ENCODE measurements at regions not wholly inside any gene's neighbourhood (a gene's known extent, or its start where the extent isn't known, plus 50 kb on each side); places are given as distances from the start of the nearest gene placed in this dataset.

GRCh38 chr1:72757843-72758242 lies 475.5 kb upstream of the NEGR1 start:
- no peak for DNase-seq

GRCh38 chr1:72745413-72745812 lies 463.1 kb upstream of the NEGR1 start:
- no peak for DNase-seq

- DNase-seq: no peak
Observed at GRCh38 chr1:72734415-72734814, 452.1 kb upstream of the NEGR1 start.

- no peak for DNase-seq
Observed at GRCh38 chr1:72724951-72725861, 442.9 kb upstream of the NEGR1 start.

- DNase-seq: no peak
Observed at GRCh38 chr1:72705921-72706320, 423.6 kb upstream of the NEGR1 start.

- no peak for DNase-seq
Observed at GRCh38 chr1:72704841-72705477, 422.6 kb upstream of the NEGR1 start.

GRCh38 chr1:72697410-72697809 lies 415.1 kb upstream of the NEGR1 start:
- no peak for DNase-seq

- no peak for DNase-seq
Observed at GRCh38 chr1:72693899-72694298, 411.6 kb upstream of the NEGR1 start.

GRCh38 chr1:72693376-72693775 lies 411.0 kb upstream of the NEGR1 start:
- DNase-seq: no peak

- DNase-seq: no peak
Observed at GRCh38 chr1:72690871-72691270, 408.5 kb upstream of the NEGR1 start.

- DNase-seq: no peak
Observed at GRCh38 chr1:72678683-72679082, 396.3 kb upstream of the NEGR1 start.

GRCh38 chr1:72670902-72671301 lies 388.6 kb upstream of the NEGR1 start:
- DNase-seq: no peak

GRCh38 chr1:72662918-72663317 lies 380.6 kb upstream of the NEGR1 start:
- DNase-seq: no peak

- DNase-seq: no peak
Observed at GRCh38 chr1:72650843-72651435, 368.6 kb upstream of the NEGR1 start.

GRCh38 chr1:72649991-72650390 lies 367.7 kb upstream of the NEGR1 start:
- DNase-seq: peak; percentile 31

- peak; percentile 17 for DNase-seq
Observed at GRCh38 chr1:72649211-72649888, 367.0 kb upstream of the NEGR1 start.

GRCh38 chr1:72648465-72648864 lies 366.1 kb upstream of the NEGR1 start:
- peak; percentile 14 for DNase-seq

GRCh38 chr1:72643142-72643541 lies 360.8 kb upstream of the NEGR1 start:
- DNase-seq: no peak

- no peak for DNase-seq
Observed at GRCh38 chr1:72637593-72637992, 355.3 kb upstream of the NEGR1 start.

- DNase-seq: peak; percentile 18
Observed at GRCh38 chr1:72636631-72637030, 354.3 kb upstream of the NEGR1 start.

- peak; percentile 24 for DNase-seq
Observed at GRCh38 chr1:72635719-72636118, 353.4 kb upstream of the NEGR1 start.

- DNase-seq: no peak
Observed at GRCh38 chr1:72634946-72635345, 352.6 kb upstream of the NEGR1 start.

GRCh38 chr1:72631449-72631848 lies 349.1 kb upstream of the NEGR1 start:
- no peak for DNase-seq

All from left hindlimb (tissue), 1 donor.